TTC549 (cell line): ENCODE measurements at regions not wholly inside any gene's neighbourhood (a gene's known extent, or its start where the extent isn't known, plus 50 kb on each side); places are given as distances from the start of the nearest gene placed in this dataset.
"Not testable (repeated sequence)": the region's sequence is repeated elsewhere in the genome, so short reads cannot be mapped to it uniquely, and the experiment has no call there.

Experiments used
- FAIRE-seq: peaks from 2 replicates; lab custom pipeline; 2012; peaks lifted over from hg19 to GRCh38; lab: Jason Lieb, UNC

- FAIRE-seq = no peak
Measured at GRCh38 chr6:144360401-144360800, 75.3 kb downstream of the UTRN start.

- FAIRE-seq = no peak
Measured at GRCh38 chr6:144361016-144361415, 75.9 kb downstream of the UTRN start.

- FAIRE-seq = no peak
Measured at GRCh38 chr6:144362042-144363018, 77.2 kb downstream of the UTRN start.

- FAIRE-seq = no peak
Measured at GRCh38 chr6:144364208-144364720, 79.1 kb downstream of the UTRN start.

GRCh38 chr6:144364782-144365181 lies 79.6 kb downstream of the UTRN start:
- FAIRE-seq = no peak

GRCh38 chr6:144365271-144365670 lies 80.1 kb downstream of the UTRN start:
- FAIRE-seq = no peak

GRCh38 chr6:144369696-144370095 lies 84.6 kb downstream of the UTRN start:
- FAIRE-seq = not testable (repeated sequence)

- no peak for FAIRE-seq
Measured at GRCh38 chr6:144372116-144372515, 87.0 kb downstream of the UTRN start.

- FAIRE-seq = no peak
Measured at GRCh38 chr6:144372611-144373594, 87.8 kb downstream of the UTRN start.

- not testable (repeated sequence) for FAIRE-seq
Measured at GRCh38 chr6:144374525-144374924, 89.4 kb downstream of the UTRN start.

GRCh38 chr6:144377586-144378210 lies 92.6 kb downstream of the UTRN start:
- no peak for FAIRE-seq

GRCh38 chr6:144378437-144378836 lies 93.3 kb downstream of the UTRN start:
- FAIRE-seq = no peak

GRCh38 chr6:144379356-144379755 lies 94.2 kb downstream of the UTRN start:
- no peak for FAIRE-seq

GRCh38 chr6:144381499-144381898 lies 96.4 kb downstream of the UTRN start:
- FAIRE-seq = not testable (repeated sequence)

GRCh38 chr6:144383336-144383735 lies 98.2 kb downstream of the UTRN start:
- FAIRE-seq = no peak

- FAIRE-seq = no peak
Measured at GRCh38 chr6:144384427-144384826, 99.3 kb downstream of the UTRN start.

GRCh38 chr6:144389474-144389873 lies 104.3 kb downstream of the UTRN start:
- FAIRE-seq = not testable (repeated sequence)

- no peak for FAIRE-seq
Measured at GRCh38 chr6:144390202-144390601, 105.1 kb downstream of the UTRN start.

- FAIRE-seq = no peak
Measured at GRCh38 chr6:144390886-144391285, 105.8 kb downstream of the UTRN start.

- FAIRE-seq = no peak
Measured at GRCh38 chr6:144392536-144392935, 107.4 kb downstream of the UTRN start.

GRCh38 chr6:144394210-144394609 lies 109.1 kb downstream of the UTRN start:
- FAIRE-seq = no peak

GRCh38 chr6:144395014-144395413 lies 109.9 kb downstream of the UTRN start:
- FAIRE-seq = no peak
